K562 (cell line): ENCODE measurements at regions not wholly inside any gene's neighbourhood (a gene's known extent, or its start where the extent isn't known, plus 50 kb on each side); places are given as distances from the start of the nearest gene placed in this dataset.

Experiments
- ATAC-seq: fragments of 200-7000 bp; cut with Tn5 transposase; 3 replicates; pipeline ENCODE4 v1.9.1; 2020; ENCODE audit warnings: moderate library complexity
- BruUV-seq: library from RNA; stranded (reverse); fragments of 400-500 nt; replicated peaks from 2 replicates; lab custom pipeline; 2021; lab: Mats Ljungman, UMichigan
- CTCF ChIA-PET: fragments of 300-600 bp; formaldehyde crosslinking; extraction: SDS; loops from one replicate; lab custom pipeline; 2021; ENCODE audit warnings: low intra/inter-chr PET ratio; lab: Yijun Ruan, JAX
- POLR2A ChIA-PET: fragments of 300-600, 350-650 bp; sonication (Branson Sonifier 250); formaldehyde crosslinking; extraction: SDS; loops from one replicate; lab custom pipeline; 2021; ENCODE audit warnings: antibody characterized with exemption, inconsistent platforms; lab: Yijun Ruan, JAX
- DNase-seq, 4 experiments: peaks; one replicate each; pipeline versions ENCODE4 v3.0.0 to v3.0.0-alpha.2; 2011 to 2018; ENCODE audit warnings: low spot score in 3 of 4, mixed read lengths in 3 of 4; ENCODE audit errors: extremely low read depth in 1 of 4
- FAIRE-seq: peaks from 2 replicates; lab custom pipeline; 2011; peaks lifted over from hg19 to GRCh38; lab: Jason Lieb, UNC
- H2AFZ ChIP-seq: 2 replicates; pipeline ENCODE4 v1.6.0; 2011; ENCODE audit warnings: low read depth, low read length, control low read depth, inconsistent platforms
- H3K27ac ChIP-seq: fragments of 200-600 bp; 3 replicates; pipeline ENCODE4 v1.8.0; 2011; ENCODE audit warnings: low read depth, mild to moderate bottlenecking, control low read depth, inconsistent platforms, low read length, moderate library complexity, mixed read lengths; ENCODE audit errors: extremely low read depth
- H3K27me3 ChIP-seq, 2 experiments: fragments of 300-600 bp in 1 of 2; 2 replicates in 1 of 2; 3 replicates in 1 of 2; pipeline versions ENCODE4 v1.6.0 to v1.8.0; 2011; ENCODE audit warnings: inconsistent platforms in 2 of 2, low read length in 2 of 2, mild to moderate bottlenecking in 1 of 2, mixed read lengths in 1 of 2, moderate library complexity in 1 of 2; ENCODE audit not compliant: control insufficient read depth in 2 of 2, insufficient read depth in 2 of 2
- H3K36me3 ChIP-seq: fragments of 300-600 bp; 3 replicates; pipeline ENCODE4 v1.8.0; 2011; ENCODE audit warnings: mild to moderate bottlenecking, low read length, inconsistent platforms; ENCODE audit not compliant: control insufficient read depth, insufficient read depth
- H3K4me1 ChIP-seq, 2 experiments: fragments of 200-600 bp in 1 of 2; replicated peaks in 1 of 2; 2 replicates in 1 of 2; 3 replicates in 1 of 2; pipeline versions ENCODE4 v1.5.1 to v1.8.0; 2011; ENCODE audit warnings: inconsistent platforms in 2 of 2, low read length in 2 of 2, mild to moderate bottlenecking in 1 of 2, mixed read lengths in 1 of 2, moderate library complexity in 1 of 2; ENCODE audit not compliant: control insufficient read depth in 2 of 2, insufficient read depth in 2 of 2
- H3K4me2 ChIP-seq: 2 replicates; pipeline ENCODE4 v1.6.1; 2011; ENCODE audit warnings: low read length, control low read depth, inconsistent platforms, mixed read lengths; ENCODE audit not compliant: insufficient read depth
- H3K4me3 ChIP-seq: fragments of 200-600 bp; sonication (generic), shearing (Covaris generic); 2 replicates; pipeline ENCODE4 v1.5.1; 2016; ENCODE audit warnings: control low read depth, inconsistent platforms
- H3K79me2 ChIP-seq: fragments of 200-600 bp; 3 replicates; pipeline ENCODE4 v1.8.0; 2011; ENCODE audit warnings: low read length, inconsistent platforms; ENCODE audit not compliant: control insufficient read depth, insufficient read depth
- H3K9ac ChIP-seq, 2 experiments: 2 replicates each; pipeline versions ENCODE4 v1.6.0 to v1.6.1; 2011; ENCODE audit warnings: low read depth in 2 of 2, low read length in 2 of 2, control low read depth in 1 of 2, inconsistent platforms in 1 of 2, mild to moderate bottlenecking in 1 of 2, mixed read lengths in 1 of 2; ENCODE audit not compliant: insufficient read depth in 1 of 2
- H3K9me1 ChIP-seq: one replicate; pipeline ENCODE4 v1.6.0; 2011; ENCODE audit warnings: inconsistent platforms, mild to moderate bottlenecking, low read length, moderate library complexity; ENCODE audit not compliant: control insufficient read depth, insufficient read depth
- H3K9me3 ChIP-seq: replicated peaks from 2 replicates; pipeline ENCODE4 v1.5.1; 2011; ENCODE audit warnings: low read depth, low read length, inconsistent platforms; ENCODE audit not compliant: control insufficient read depth, insufficient read depth
- H4K20me1 ChIP-seq: replicated peaks from 2 replicates; pipeline ENCODE4 v1.6.1; 2011; ENCODE audit warnings: low read length, inconsistent platforms, mixed read lengths; ENCODE audit not compliant: control insufficient read depth, insufficient read depth
- CSDE1 ChIP-seq, 2 experiments: fragments of 450-650 bp; IDR thresholded peaks; 2 replicates each; pipeline ENCODE4 v1.6.1; 2016; ENCODE audit warnings: mild to moderate bottlenecking in 1 of 2
- CTCFL ChIP-seq: IDR thresholded peaks from 2 replicates; pipeline ENCODE4 v1.6.1; 2011; ENCODE audit warnings: borderline replicate concordance, low read depth, mild to moderate bottlenecking, moderate library complexity, low read length; ENCODE audit not compliant: insufficient read depth, poor library complexity, severe bottlenecking
- DDX20 ChIP-seq: fragments of 450-650 bp; IDR thresholded peaks from 2 replicates; pipeline ENCODE4 v1.6.1; 2016; ENCODE audit warnings: missing genetic modification characterization, low read depth, mild to moderate bottlenecking, missing compliant biosample characterization, moderate library complexity
- DIDO1 ChIP-seq: fragments of 450-650 bp; IDR thresholded peaks from 2 replicates; pipeline ENCODE4 v1.6.1; 2016; ENCODE audit warnings: low read depth, missing biosample characterization, missing genetic modification characterization
- GABPA ChIP-seq: fragments of 200-800 bp; sonication (Bioruptor generic); conservative IDR thresholded peaks from 2 replicates; pipeline ENCODE4 v1.6.1; 2016; ENCODE audit warnings: low read depth, missing genetic modification characterization, missing compliant biosample characterization
- HNRNPUL1 ChIP-seq: fragments of 200-400 bp; formaldehyde crosslinking; IDR thresholded peaks from 2 replicates; pipeline ENCODE4 v1.6.1; 2017; ENCODE audit warnings: low read length
- ILK ChIP-seq: fragments of 450-650 bp; IDR thresholded peaks from 2 replicates; pipeline ENCODE4 v1.6.1; 2016; ENCODE audit warnings: missing genetic modification characterization, low read depth, mild to moderate bottlenecking, missing compliant biosample characterization, moderate library complexity, borderline replicate concordance
- NCOR1 ChIP-seq: fragments of 450-650 bp; IDR thresholded peaks from 2 replicates; pipeline ENCODE4 v1.6.1; 2016; ENCODE audit warnings: mild to moderate bottlenecking, moderate library complexity
- SIRT6 ChIP-seq: IDR thresholded peaks from one replicate; pipeline ENCODE4 v1.6.1; 2012; ENCODE audit warnings: low read depth, mild to moderate bottlenecking, control low read depth, inconsistent platforms, low read length, moderate library complexity
- SNRNP70 ChIP-seq: fragments of 200-400 bp; formaldehyde crosslinking; optimal IDR thresholded peaks from 2 replicates; pipeline ENCODE3; 2017; ENCODE audit warnings: low read depth, low read length
- SRF ChIP-seq, 2 experiments: fragments of 250-450, 450-650 bp in 1 of 2; sonication (Bioruptor Pico) in 1 of 2; sonication (generic) in 1 of 2; formaldehyde crosslinking; IDR thresholded peaks; 2 replicates each; pipeline versions ENCODE4 v1.5.0 to v1.5.1; 2020 to 2022; ENCODE audit warnings: mild to moderate bottlenecking in 1 of 2, missing genetic modification reagents in 1 of 2
- ZBTB2 ChIP-seq: fragments of 450-650 bp; IDR thresholded peaks from 2 replicates; pipeline ENCODE4 v1.6.1; 2016; ENCODE audit warnings: antibody characterized with exemption
- ZBTB34 ChIP-seq: fragments of 250-450 bp; sonication (Bioruptor Pico); IDR thresholded peaks from 2 replicates; pipeline ENCODE4 v1.8.0; 2021; ENCODE audit warnings: mild to moderate bottlenecking, moderate library complexity
- ZNF121 ChIP-seq: sonication (generic); formaldehyde crosslinking; conservative IDR thresholded peaks from 2 replicates; pipeline ENCODE4 v1.8.0; 2022; ENCODE audit warnings: missing genetic modification reagents
- ZNF263 ChIP-seq: sonication (generic); formaldehyde crosslinking; IDR thresholded peaks from 2 replicates; pipeline ENCODE4 v1.8.0; 2022; ENCODE audit warnings: mild to moderate bottlenecking, missing genetic modification reagents, borderline replicate concordance
- WGBS: fragments of 100-300 bp; shearing (Covaris generic); methylation state at CpG from one replicate; pipeline ENCODE4 v1.1.6; 2016; ENCODE audit warnings: low coverage, mixed read lengths; ENCODE audit not compliant: insufficient coverage; ENCODE audit errors: missing lambda C conversion rate; 5-methylcytosine and 5-hydroxymethylcytosine counted together
- in situ Hi-C: fragments of 300-500 bp; cut with MboI; formaldehyde crosslinking; loops from 4 replicates; pipeline ENCODE4 v1.15.0; 2018; ENCODE audit warnings: inconsistent platforms, mixed read lengths
- intact Hi-C: fragments of 100-400 bp; cut with micrococcal nuclease; formaldehyde crosslinking; loops from 2 replicates; pipeline ENCODE4 v1.14.2; 2022

- TF ChIP-seq ZBTB34 (CRISPR knock-in tag) (no peak), SRF (CRISPR knock-in tag; IDR thresholded peaks at IDR 0.05) (no peak)
Measured at GRCh38 chr7:25537662-25538375, 309.5 kb upstream of the NPVF start (continued).

GRCh38 chr7:25541094-25541821 lies 313.0 kb upstream of the NPVF start:
- Histone ChIP-seq H3K4me3 (no peak overlapping the region), H3K36me3 (no peaks in the 10 kb centered on the region), H3K9me1 (no peaks in the 10 kb centered on the region), H2AFZ (no peak overlapping the region), H3K79me2 (no peaks in the 10 kb centered on the region), H3K9ac (no peak overlapping the region), H3K27me3 (peaks cover 23 to 27% of the 10 kb centered on the region in 2 experiments), H3K27ac (no peak overlapping the region), H3K4me2 (no peak overlapping the region), H4K20me1 (no peaks in the 10 kb centered on the region; the same call in 1 of the 2 replicates), H3K9me3 (no peaks in the 10 kb centered on the region), H3K4me1 (no peaks in the 10 kb centered on the region)
- BruUV-seq, result no TSS peak
- WGBS, result 1% methylated on average over 6 of the region's 6 CpGs
- ChIA-PET CTCF (no interaction called here), POLR2A (interaction anchor here (0.6 to 0.7 kb wide), 4 partner anchors 19 to 293 kb away, joined by 3 to 4 read pairs (median 3); no protein-coding TSS in a partner anchor)
- DNase-seq (no peak), FAIRE-seq (no peak), ATAC-seq (no peak)
- in situ Hi-C loops, result no loop called here
- intact Hi-C loops, result no loop called here
- TF ChIP-seq GABPA (tag) (no peak), SIRT6 (no peak), ZBTB2 (no peak), SNRNP70 (no peak), DDX20 (tag) (no peak), NCOR1 (no peak), CTCFL (no peak), HNRNPUL1 (no peak), DIDO1 (tag) (no peak), ZNF121 (no peak), ILK (no peak), ZNF263 (CRISPR knock-in tag) (no peak), CSDE1 (IDR thresholded peaks at IDR 0.05) (no peak)
